ENCODE measurements at regions not wholly inside any gene's neighbourhood (a gene's known extent, or its start where the extent isn't known, plus 50 kb on each side); places are given as distances from the start of the nearest gene placed in this dataset.

DNA sequence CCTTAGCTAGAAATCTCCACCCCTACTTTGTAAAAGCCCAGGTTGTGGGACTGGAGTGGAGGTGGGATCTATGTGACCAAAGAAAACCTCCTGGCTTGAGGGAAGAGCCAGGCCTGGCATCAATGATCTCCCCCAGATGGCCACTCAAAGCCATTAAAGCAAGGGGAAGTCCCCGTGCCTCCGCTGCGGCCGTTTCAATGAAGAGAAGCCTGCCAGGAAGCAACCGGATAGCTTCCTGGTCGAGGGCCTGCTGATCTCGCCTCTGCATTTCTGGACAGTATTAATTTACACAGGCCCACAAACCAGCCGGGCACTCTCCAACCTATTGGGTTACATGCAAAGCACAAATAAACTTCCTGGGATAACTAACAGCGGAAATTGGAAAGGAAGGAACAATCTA lies 160.5 kb upstream of the MSX2 start:
- TF ChIP-seq, protein P1, sequence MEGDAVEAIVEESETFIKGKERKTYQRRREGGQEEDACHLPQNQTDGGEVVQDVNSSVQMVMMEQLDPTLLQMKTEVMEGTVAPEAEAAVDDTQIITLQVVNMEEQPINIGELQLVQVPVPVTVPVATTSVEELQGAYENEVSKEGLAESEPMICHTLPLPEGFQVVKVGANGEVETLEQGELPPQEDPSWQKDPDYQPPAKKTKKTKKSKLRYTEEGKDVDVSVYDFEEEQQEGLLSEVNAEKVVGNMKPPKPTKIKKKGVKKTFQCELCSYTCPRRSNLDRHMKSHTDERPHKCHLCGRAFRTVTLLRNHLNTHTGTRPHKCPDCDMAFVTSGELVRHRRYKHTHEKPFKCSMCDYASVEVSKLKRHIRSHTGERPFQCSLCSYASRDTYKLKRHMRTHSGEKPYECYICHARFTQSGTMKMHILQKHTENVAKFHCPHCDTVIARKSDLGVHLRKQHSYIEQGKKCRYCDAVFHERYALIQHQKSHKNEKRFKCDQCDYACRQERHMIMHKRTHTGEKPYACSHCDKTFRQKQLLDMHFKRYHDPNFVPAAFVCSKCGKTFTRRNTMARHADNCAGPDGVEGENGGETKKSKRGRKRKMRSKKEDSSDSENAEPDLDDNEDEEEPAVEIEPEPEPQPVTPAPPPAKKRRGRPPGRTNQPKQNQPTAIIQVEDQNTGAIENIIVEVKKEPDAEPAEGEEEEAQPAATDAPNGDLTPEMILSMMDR (IDR thresholded peaks at IDR 0.05 in 4 of 5, conservative IDR thresholded peaks at IDR 0.05 in 1 of 5): no peak
- TF ChIP-seq POLR2A (IDR thresholded peaks at IDR 0.05): no peak

All from gastrocnemius medialis (tissue), 4 donors.